GM12891 (cell line): ENCODE measurements at regions not wholly inside any gene's neighbourhood (a gene's known extent, or its start where the extent isn't known, plus 50 kb on each side); places are given as distances from the start of the nearest gene placed in this dataset.

Experiments
- DNase-seq: peaks from one replicate; pipeline ENCODE4 v3.0.0; 2011; ENCODE audit warnings: low spot score; ENCODE audit not compliant: insufficient read length
- FAIRE-seq: peaks from 2 replicates; lab custom pipeline; 2011; peaks lifted over from hg19 to GRCh38; lab: Jason Lieb, UNC
- PAX5 ChIP-seq: IDR thresholded peaks from 2 replicates; pipeline ENCODE4 v1.6.1; 2011; ENCODE audit warnings: low read length, moderate library complexity, mild to moderate bottlenecking; ENCODE audit not compliant: insufficient read depth, severe bottlenecking
- POLR2A ChIP-seq: IDR thresholded peaks from 2 replicates; pipeline ENCODE4 v1.6.1; 2011; ENCODE audit warnings: low read depth, low read length, control low read depth
- POLR2AphosphoS5 ChIP-seq: IDR thresholded peaks from 2 replicates; pipeline ENCODE4 v1.6.1; 2011; ENCODE audit warnings: low read depth, low read length, control low read depth
- POU2F2 ChIP-seq: IDR thresholded peaks from 2 replicates; pipeline ENCODE4 v1.6.1; 2011; ENCODE audit warnings: low read depth, mild to moderate bottlenecking, control low read depth, low read length, moderate library complexity
- SPI1 ChIP-seq: IDR thresholded peaks from 2 replicates; pipeline ENCODE4 v1.6.1; 2011; ENCODE audit warnings: low read depth, low read length, control low read depth
- TAF1 ChIP-seq: IDR thresholded peaks from 2 replicates; pipeline ENCODE4 v1.6.1; 2011; ENCODE audit warnings: low read depth, low read length, control low read depth

DNA sequence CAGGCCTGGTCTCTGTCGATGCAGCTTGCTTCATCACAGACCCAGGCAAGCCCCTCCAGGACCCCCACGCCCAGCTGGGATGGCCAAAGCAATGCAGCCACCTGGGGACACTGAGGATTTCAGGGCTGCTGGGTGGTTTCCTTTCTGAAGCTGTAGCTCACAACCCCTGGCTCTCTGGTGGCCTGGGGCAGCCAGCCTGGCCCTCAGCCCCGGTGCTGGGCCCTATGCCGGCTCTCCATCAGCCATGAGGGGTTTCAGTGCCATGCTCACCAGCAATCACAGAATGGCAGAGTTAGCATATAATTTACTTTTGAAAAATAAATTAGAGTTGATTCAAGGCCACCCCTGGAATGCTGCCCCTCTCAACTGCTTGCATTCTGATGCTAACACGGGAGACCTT is 150.2 kb upstream of the UNC5B start:
- DNase-seq (no peak), FAIRE-seq (no peak)
- TF ChIP-seq TAF1 (no peak), SPI1 (no peak), POLR2A (no peak), POU2F2 (no peak), POLR2AphosphoS5 (no peak), PAX5 (no peak)

DNA sequence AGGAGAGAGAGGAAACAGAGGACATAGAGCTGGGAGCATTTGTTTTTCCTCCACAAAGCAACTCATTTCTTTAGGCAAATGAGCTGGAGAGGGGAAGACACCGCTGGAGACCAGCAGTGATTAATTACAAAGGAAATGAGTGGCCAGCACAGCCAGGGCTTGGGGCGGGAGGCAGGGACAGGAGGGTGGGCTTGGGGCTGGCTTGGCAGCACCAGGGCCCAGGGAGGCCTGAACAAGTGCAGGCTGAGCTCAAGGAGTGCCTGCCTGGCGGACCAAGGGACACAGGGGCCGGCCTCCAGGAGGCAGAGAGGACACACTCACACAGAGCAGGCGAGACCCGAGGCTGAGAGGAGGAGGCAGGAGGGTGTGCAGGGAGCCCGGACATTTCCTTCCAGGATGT is 149.0 kb upstream of the UNC5B start:
- DNase-seq = no peak
- TF ChIP-seq SPI1 (no peak), TAF1 (no peak), POLR2A (no peak)
- FAIRE-seq = no peak

DNA sequence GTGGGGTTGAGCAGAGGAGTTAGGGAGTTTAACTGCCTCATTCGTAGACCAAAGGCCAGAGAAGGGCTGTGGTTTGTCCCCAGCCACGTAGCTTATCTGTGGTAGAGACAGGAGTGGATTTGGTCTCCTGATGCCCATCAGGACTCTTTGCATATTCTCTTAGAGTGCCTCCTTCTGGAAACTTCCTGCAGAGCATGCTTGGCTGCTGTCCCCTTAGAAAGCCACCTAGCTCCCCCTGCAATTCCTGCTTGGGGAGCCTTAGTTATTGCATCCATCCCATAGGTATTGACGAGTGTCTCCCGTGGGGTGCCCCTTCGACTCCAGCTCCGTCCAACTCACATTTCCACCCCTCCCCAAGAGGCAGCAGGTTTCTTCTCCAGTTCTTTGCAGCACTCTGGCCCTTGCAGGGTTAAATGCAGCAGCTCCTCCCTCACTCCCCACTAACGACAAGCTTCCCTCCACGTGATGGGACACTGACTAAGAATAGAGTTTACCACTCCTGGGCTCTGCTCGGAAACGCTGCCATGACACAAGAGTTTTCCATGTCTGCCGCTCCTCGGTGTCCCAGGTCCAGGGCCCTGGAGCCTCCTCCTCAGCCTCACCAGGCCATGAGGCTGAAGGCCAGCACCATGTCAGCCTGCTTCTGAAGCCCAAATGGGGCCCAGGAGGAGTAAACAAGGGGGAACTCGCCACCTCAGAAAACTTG is 147.8 kb upstream of the UNC5B start:
- DNase-seq = no peak
- no peak for FAIRE-seq
- TF ChIP-seq PAX5 = no peak
- no peak for TF ChIP-seq POLR2AphosphoS5
- TF ChIP-seq TAF1 = no peak
- no peak for TF ChIP-seq POU2F2
- TF ChIP-seq POLR2A = no peak
- no peak for TF ChIP-seq SPI1

DNA sequence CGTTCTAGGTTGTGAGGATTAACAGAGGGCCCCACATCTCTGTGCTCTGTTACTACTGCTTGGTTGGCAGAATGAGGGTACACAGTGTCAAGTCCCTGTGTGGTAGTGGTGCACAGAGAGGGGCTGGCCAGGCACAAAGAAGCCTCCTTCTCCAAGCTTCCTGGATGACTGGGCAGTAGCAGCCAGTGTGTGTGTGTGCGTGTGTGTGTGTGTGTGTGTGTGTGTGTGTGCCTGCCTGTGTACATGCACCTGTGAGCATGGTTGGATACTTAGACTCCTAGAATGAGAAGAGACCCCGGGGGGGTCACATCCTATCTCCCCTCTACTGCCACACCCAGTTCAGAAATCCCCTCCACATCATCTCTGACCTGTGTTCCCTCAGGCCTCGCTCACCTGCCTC is 146.7 kb upstream of the UNC5B start:
- DNase-seq (no peak), FAIRE-seq (no peak)
- TF ChIP-seq PAX5 = no peak
- no peak for TF ChIP-seq POLR2A
- TF ChIP-seq POU2F2 = no peak
- no peak for TF ChIP-seq SPI1
- TF ChIP-seq TAF1 = no peak
- TF ChIP-seq POLR2AphosphoS5 = no peak

DNA sequence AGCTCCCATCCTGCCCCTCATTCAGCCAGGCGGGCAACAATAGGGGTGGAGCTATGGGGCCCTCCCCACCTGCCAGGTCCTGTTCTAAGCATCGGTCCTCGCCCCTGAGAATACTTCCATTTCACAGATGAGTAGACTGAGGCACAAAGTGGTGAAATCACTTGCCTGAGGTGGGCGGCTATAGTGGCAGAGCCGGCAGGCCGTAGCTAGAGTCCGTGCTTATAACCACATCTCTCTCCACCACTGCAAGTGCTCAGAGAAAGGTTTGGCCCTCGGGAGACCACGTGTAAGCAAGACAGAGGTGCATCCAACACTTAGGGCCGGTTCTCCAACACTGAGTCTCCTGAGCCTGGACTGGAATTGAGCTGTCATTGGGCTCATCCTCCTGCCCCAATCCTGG is 145.8 kb upstream of the UNC5B start:
- DNase-seq (no peak), FAIRE-seq (no peak)
- TF ChIP-seq SPI1 = no peak
- no peak for TF ChIP-seq POLR2A
- TF ChIP-seq POLR2AphosphoS5 = no peak
- no peak for TF ChIP-seq POU2F2
- TF ChIP-seq TAF1 = no peak
- TF ChIP-seq PAX5 = no peak

DNA sequence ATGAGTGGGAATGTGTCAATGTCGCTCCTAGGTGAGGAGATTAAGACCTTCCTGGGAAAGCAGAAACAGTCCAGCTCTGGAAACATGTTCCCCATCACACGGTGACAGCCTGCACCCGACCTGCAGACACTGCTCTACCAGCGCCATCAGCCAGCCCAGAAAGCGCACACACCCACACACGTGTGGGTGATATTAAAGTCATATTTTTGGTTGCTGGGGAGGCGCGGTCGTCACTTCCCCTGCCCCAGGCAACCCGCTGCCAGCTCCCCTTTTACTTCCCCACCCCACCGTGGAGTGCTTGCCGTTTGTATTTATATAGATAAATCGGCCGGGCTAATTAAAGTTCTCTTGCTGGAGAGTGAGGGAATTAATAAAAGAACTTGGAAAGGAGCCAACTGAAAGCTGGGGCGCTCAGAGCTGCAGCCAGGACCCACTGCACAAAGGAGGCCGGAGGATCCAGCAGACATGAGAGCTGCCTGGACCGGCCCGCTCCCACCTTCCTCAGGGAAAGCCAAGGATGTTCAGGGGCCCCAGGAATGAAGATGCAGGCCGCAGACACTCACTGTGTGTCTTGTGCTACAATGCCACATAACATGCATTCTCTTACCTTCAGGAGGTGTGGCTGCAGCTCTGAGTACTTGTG is 145.2 kb upstream of the UNC5B start:
- no peak for FAIRE-seq
- TF ChIP-seq PAX5 (no peak), POU2F2 (no peak), POLR2A (no peak), SPI1 (no peak), TAF1 (no peak), POLR2AphosphoS5 (no peak)
- no peak for DNase-seq

DNA sequence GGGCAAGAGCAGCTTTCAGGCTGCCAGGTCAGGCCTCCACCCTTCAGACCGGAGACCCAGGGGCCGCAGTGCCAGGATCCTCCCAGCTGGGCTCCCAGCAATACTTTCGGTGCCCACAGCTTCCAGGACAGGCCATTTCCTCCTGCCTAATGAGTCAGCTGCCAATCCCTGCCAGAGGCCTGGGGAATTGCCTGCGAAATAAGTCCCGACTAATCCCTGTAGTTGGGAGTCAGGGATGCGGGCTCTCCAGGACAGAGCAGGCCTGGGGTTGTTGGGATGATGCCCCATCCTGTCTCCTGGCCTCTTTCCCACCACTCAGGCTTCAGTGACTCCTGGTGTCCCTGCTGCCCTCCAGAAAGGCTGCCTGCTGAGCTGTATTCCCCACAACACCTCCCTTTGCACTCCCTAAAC is 143.5 kb upstream of the UNC5B start:
- DNase-seq (no peak), FAIRE-seq (no peak)
- no peak for TF ChIP-seq PAX5
- no peak for TF ChIP-seq TAF1
- no peak for TF ChIP-seq SPI1
- no peak for TF ChIP-seq POLR2A
- TF ChIP-seq POU2F2 = no peak
- TF ChIP-seq POLR2AphosphoS5 = no peak

DNA sequence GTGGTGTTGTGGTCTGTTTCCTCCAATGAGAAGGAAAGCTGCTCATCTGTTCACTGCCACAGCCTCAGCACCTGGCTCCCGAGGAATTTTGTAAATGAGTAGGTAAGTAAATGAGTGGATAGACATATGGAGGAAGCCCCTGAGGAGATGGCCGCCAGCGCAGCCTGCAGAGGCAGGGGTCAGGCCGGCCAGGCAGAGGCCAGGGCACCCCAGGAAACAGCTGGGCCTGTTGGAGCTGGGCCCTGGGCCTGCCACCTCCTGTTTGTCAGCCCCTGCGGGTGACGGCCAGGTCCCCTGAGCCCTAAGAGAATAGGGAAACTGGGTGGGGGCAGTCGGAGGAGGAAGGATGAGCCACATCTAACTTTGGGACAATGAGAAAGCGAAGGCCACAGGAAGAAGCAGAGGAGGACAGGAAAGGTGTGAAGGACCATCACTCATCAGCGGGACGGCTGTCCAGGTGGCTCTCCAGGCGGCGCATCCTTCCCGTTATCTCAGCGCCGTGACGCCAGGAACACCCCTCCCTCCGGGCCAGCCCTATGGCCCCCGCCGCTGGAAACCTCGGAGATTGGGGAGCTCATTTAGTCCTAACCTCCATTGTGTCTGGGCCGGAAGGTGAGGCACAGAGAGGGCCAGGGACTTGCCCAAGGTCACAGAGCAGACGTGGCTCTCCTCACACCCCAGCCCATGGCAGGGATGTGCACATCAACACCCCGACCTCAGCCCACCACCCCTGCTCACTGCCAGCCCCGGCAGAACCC is 142.3 kb upstream of the UNC5B start:
- TF ChIP-seq TAF1 = no peak
- TF ChIP-seq PAX5 = no peak
- no peak for TF ChIP-seq POU2F2
- no peak for TF ChIP-seq POLR2A
- TF ChIP-seq SPI1 = no peak
- TF ChIP-seq POLR2AphosphoS5 = no peak
- DNase-seq (no peak), FAIRE-seq (no peak)

DNA sequence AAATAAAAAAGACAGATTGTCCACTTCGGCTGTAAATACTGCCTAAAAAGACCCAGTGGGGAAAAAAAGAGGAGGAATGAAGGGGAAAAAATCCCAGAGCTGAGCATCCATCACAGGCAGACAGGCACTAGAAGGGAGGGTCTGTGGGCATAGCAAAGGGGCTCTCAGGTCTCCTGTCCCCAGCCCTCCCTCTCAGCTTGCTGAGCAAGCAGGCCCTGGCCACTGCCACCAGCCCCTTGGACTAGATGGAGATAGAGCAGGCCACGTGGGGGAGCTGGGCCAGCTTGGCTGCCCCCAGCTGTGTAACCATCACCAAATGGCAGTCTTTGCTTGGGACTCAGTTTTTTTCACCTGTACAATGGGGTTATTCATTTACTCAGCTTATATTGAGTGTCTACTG is 141.6 kb upstream of the UNC5B start:
- no peak for TF ChIP-seq SPI1
- FAIRE-seq = no peak
- no peak for DNase-seq
